Stimulated activated CD8-positive, alpha-beta memory T cell treated with anti-CD3 and anti-CD28 coated beads, Interleukin-12 subunit alpha, Interleukin-12 subunit beta, amount 100 ng/mL, for 1 hour (primary cell): ENCODE measurements at regions not wholly inside any gene's neighbourhood (a gene's known extent, or its start where the extent isn't known, plus 50 kb on each side); places are given as distances from the start of the nearest gene placed in this dataset.
"Not testable (repeated sequence)": the region's sequence is repeated elsewhere in the genome, so short reads cannot be mapped to it uniquely, and the experiment has no call there.

ENCODE experiments used
- DNase-seq: peaks from one replicate; pipeline ENCODE4 v3.0.0-alpha.2; 2020; ENCODE audit warnings: low read depth

DNA sequence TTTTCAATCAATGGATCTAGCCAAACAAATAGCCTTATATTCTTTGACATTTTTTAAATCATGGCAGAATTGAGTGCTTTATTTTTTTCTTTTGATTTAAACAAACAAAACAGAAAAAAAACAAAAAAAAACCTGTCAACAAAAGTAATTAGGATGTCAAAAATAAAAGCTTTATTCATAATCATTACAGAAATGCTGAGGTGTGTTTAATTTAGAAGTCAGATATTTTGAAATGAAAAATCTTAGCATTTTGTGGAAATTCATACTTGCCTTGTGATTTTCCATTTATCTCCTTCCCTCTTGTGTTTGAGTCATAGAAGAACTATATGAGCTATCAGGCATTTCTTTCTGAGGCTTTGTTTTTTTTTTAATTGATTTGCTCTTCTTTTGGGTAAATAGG is 387.0 kb upstream of the STXBP6 start:
- DNase-seq: no peak

DNA sequence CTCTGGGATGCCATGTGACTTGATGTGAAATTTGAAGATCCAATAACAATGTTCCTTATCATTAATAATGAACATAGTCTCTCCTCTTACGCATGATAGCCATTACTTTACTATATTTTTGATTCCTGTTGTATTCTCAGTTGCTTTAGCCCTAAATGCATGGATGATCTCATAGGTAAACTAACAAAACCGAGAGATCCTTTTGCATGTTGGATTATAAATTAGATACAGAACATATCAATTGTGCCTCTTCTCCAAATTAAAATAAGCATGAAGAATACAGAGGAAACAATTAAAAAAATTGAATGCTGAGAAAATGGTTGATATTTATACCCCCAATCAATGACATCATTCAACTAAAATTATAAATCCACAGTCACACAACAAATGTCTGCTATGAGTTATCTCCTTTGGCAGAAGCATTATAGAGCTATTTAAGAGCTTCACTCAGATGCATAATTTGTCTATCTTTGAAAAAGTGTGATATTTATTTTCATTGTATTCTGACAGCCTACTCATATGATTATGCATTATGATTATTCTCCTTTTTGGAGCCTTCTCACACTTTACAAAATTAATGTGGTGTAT is 386.4 kb upstream of the STXBP6 start:
- no peak for DNase-seq

DNA sequence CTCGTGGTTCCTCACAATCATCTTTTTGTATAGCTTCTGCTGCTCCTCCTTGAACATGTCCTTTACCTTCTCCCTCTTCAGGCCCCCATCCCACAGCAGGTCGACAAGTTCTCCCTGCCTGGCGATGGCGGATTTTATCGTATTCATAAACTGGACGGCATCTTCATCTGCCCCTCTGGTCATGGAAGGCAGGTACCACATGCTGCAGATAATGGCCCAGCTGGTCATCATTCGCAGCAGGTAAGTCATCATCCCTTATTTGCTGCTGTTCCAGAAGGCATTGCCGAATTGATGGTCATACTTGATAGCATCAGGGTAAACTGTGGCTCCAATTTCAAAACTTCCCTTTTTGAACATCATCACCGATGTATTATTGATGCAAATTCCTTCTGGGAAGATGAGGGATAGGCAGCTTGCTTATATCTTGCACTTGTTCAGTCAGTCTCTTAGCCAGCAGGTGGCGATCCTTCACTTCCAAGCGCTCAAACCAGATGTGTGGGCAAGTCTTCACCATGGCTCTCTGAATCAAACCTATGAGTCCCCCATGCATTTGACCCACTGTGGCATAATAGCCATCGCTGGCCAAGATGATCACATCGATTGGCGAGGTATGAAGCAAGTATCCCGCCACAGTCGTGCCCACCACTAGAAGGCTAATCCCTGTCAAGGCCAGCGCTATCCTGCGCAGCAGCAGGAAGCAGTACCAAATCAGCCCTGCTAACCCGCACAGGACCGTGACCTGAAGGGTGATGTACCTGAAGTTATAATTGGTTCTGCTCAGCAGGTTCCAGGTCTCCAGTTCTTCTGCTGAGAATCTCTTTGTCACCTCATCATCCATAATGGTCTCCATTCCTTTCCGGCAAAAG is 381.5 kb upstream of the STXBP6 start:
- no peak for DNase-seq

DNA sequence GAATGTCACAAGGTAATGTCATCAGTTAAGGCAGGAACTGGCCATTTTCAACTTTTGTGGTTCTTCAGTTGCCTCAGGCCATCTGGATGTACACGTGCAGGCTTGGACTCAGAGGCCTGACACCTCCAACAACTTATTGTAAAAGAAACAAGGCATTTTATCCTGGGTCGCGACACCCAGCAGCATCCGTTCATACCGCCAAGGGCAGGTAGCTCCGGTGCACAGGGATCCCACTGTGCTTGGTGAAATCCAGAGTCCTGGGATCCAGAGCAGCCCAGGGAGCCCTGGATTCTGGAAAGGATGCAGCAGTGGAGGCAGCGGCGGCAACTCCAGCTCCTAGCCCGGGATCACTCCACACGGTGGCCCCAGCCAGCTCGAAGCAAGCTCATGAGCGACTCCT is 380.9 kb upstream of the STXBP6 start:
- no peak for DNase-seq

DNA sequence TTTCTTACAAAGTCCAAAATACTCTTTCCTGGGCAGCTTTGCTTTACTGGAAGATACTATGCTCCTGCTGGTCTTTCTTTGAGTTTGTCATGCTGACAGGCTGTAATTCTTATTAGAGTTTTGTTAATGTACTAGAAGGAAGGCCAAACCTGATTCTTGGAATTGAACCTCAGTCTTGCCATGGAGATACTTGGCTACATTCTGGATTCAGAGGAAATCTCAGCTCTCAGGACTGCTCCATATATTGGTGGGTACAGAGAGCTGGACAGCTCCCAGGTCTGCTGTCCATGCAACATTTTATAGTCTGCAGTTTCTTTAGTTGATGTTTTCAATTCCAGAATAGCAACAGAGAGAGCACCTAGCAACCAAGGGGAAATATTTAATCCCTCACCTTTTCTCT is 363.1 kb upstream of the STXBP6 start:
- DNase-seq: no peak

DNA sequence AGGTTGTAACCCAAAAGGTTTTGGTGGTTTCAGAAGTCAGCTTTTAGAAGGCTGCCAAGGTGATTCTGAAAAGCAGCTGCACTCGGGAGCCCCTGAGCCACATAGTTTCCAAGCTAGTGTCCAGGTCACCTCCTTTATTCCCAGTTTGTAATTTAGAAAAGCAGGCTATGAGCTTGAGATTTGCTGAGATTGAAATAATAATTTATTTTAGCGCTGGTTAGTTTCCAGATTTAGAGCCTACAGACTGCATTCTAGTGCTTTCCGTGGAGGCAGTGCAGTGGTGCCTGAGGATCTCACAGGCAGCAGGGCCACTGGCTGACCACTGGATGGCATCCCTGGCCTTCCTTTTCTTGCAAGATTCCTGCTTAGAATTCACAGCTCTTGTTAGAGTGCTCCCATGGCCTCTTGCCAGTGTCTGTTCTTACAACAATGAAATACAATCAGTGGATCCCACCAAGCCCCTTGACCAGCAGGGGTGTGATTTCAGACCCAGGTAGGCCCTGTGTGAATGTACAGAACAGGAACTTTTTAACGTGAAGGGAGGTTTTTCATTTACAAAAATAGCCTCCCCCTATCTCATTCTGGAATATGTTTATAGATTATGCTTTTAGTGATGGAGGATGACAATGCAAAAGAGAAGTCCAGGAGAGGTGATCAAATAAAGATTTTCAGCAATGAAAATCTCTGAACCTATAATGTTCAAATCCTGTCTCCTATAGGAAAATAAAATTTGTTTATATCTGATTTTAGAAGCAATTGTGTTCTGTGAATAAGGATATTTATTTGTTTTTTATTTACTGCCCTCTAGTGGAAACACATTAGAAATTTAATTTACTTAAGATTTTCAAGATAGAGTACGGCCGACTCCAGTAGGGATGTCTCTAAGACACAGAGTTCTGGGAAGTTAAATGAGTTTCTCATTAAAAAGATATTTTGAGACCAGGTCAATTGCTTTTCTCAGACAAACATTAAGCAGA is 362.1 kb upstream of the STXBP6 start:
- DNase-seq: no peak

DNA sequence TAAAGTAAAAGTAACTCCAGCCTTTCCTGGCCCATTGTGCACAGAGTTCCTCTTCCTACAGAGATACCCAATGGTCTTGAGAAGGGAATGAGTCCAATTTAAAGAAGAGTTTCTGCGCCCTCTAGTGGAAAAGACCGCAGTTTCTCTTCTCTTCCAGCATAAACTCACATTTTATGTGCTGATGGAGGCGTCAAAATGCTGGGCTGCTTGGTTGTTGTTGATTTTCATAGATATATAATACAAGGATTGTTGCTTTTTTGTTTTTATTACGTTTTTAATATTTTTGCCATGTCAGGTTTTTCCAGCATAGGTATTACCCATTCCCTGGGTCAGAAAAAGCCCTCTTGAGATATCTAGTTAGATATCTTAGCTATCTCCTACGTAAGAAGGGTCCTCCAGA is 356.9 kb upstream of the STXBP6 start:
- no peak for DNase-seq

DNA sequence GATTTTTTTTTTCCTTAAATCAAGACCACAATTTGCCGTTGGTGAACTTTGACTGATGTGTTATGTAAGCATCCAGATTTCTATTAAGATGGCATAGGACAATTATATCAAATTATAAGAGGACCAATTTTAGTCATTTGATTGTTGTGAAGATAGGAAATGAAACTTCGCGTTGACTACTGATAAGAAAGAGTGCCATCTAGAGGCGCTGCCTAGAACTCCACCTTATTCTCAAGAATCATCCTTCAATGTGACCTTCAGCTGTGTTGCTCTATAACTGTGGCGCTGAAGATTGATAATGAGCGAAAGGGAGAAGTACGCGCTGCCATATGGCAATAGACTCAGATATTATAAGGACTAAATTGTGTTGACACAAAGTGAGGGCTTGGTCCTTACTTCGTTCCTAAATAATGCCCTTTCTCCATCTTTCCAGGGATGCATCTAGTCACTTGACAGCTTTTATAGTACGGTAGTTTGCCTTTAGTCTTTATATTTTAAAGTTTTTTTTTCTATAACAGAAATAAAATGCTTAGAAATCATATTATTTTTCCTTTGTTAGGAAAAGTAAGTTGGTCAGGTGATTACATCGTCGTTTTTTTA is 350.8 kb upstream of the STXBP6 start:
- no peak for DNase-seq

DNA sequence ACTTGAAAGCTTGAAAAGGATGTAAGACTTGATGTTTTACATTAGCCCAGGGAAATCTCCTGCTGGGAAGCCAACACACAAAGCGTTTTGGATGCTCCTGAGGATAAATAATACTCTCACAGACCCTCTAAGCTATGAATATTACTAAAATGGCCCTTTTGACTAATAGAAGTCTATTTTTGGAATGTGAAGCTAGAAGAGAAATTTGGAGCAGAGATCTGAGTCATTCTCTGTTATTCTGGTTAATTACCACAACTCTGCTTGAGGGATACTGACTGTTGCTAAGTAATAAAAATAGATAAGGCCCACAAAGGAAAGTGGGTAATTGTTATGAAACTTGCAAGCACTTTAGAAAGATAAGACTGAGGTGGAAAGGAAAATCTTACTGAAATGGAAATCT is 346.2 kb upstream of the STXBP6 start:
- no peak for DNase-seq

DNA sequence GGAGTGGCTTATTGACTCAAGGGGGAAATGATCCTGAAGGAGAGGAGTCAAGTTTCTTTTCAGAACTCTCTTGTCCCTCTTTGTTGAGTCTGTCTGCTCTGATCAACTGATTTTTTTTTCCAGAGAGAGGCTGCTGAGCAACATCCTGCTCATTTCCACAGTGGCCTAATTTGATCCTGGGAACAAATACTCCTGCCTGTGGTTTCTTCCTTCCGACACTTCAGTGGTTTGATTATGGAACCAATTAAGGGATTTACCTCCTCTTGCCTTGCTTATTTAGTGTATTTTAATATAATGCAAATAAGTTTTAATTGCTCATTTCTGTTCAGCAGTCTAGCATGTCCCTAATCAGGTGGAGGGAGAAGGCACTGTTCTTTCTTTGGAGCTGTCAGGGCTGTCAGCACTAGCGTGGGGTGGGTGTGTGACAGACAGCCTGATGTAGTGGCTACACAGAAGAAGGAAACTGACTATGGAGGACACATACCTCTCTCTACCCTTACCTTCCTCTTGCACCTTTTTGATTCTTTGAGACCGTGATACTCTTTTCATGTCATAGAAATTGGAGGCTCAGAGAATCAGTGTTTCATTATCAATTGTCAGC is 344.9 kb upstream of the STXBP6 start:
- DNase-seq: no peak

DNA sequence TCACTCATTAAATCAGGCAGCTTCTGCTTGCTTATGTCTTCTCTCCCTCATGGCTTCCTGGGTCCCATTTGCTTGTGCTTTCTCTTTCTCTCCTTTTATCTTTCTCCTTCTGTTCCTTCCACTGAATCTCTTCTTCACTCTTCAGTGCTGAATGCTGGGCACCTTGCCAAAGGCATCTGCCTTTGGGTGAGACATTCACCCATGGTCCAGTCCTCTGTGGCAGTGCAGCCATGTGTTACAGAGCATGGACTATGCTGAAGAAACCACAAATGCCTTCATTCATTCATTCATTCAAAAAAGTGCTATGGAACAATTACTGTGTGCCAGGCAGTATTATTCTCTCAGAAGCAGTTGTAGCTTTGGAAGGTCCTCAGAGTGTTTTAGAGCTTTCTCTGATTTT is 344.4 kb upstream of the STXBP6 start:
- no peak for DNase-seq

DNA sequence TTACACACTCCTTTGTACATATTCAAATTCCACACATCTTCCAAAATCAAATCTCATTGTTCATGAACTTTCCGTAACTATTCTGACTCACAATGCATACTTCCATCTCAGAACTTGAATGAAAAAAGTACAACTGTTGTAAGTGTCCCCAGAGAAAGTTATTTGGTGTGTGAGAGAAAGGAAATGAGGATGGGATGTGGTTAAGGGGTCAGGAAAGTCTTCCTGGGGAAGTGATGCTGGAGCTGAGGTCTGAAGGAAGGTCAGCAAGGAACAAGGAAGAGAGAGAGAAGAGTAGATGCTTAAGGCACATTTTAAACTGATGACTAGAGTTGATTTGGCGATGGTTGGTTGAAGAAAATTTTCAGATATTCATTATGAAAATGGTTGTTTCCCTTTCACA is 340.0 kb upstream of the STXBP6 start:
- no peak for DNase-seq

DNA sequence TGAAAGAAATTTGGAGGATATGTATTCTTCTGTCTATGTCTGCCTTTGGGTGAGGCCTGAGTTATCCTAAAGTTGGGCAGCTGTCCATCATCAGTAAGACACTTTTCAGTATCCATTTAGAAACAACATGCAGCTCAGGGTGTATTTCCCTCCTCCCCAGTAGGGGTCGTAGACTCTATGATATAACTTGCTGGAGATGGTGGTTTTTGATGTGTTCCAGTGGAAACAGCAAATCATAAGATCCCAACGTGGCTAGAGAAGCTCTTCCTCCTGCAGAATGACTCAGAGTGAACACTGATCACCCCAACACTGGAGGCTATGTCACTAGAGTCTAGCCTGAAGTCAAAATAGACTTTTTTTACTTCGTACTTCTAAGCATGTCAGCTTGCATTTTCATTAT is 331.6 kb upstream of the STXBP6 start:
- DNase-seq: no peak

DNA sequence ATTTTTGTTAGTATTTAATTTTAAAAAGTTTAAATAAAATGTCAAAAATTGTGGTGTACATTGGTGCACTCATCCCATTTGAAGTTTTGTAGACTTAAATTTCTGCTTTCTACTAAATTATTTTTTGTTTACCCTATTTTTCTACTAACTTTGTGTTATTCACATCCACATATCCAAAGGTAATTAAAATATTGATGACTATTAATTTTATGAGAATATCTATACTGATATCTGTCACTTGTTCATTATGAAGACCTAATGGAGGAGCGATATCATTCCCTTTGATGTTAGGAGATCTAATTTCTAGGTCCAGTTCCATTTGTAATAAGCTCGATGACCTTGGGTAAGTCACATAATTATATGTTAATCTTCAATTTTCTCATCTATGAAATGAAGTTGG is 325.7 kb upstream of the STXBP6 start:
- no peak for DNase-seq

DNA sequence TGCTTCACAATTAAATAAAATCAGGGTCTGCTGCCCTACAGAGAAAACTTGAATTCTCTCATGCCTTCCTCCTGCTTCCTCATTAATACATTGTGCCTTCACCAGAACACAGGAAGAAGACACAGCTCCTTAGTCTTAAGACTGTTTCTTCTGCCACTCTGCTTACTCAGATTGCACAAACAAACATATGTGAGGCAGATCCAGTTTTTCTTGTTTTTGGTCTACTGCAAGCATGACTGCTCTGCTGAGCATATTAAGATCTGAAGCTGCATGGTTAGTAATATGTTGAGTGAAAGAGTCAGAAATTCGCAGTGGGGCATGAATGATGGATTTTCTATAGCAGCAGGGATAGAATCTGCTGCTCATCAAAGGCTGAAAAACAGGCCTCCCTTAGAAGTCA is 321.1 kb upstream of the STXBP6 start:
- no peak for DNase-seq

DNA sequence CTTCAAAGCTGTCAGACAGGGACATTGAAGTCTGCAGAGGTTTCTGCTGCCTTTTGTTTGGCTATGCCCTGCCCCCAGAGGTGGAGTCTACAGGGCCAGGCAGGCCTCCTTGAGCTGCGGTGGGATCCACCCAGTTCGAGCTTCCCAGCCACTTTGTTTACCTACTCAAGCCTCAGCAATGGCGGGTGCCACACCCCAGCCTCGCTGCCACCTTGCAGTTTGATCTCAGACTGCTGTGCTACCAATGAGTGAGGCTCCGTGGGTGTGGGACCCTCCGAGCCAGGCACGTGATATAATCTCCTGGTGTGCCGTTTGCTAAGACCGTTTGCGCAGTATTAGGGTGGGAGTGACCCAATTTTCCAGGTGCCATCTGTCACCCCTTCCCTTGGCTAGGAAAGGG is 320.1 kb upstream of the STXBP6 start:
- DNase-seq: not testable (repeated sequence)

DNA sequence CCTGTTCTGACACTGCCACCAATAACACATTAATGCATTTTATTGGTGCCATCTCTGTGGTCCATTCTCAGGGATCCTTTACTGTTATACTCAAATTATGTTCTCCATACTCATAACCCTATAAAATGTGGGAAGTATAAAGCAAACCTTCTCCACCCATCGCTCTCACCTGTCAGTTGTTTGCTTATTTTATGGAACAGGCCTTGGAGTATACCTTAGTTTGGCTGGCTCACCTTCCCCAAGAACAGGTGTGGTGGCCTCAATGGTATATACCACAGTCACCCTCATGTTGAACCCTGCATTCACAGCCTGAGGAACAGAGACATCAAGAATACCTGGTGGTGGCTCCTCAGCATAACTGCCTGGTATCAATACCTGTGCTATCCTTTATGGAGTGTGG is 308.4 kb upstream of the STXBP6 start:
- DNase-seq: no peak

DNA sequence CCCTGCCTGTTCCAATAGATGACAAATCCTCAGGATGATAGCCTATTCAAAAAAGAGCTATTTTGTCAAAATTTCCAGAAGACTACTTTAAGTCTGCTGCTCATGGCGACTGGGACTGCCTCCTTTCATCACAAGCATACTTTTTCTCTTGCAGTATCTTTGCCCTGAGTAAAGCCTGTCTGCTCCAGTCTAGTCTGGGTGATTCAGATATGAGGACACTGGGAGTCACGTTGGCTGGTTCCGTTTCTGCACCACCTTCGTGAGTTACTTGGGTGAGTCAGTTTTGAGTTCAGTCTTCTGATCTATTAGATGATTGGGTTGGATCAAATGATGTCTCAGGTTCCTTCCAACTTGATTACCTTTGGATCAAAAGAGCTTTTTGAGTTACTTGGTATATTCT is 301.3 kb upstream of the STXBP6 start:
- DNase-seq: no peak

DNA sequence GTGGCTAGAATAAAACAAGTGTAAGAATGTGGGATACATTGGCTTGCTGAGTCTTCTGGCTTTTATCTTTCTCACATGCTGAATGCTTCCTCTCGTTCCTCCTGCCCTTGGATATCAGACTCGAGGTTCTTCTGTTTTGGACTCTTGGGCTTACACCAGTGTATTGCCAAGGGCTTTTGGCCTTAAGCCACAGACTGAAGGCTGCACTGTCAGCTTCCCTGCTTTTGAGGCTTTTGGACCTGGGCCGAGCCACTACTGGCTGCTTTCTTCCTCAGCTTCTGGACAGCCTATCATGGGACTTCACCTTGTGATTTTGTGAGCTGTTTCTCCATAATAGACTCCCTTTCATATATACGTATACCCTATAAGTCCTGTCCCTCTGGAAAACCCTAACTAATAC is 300.9 kb upstream of the STXBP6 start:
- no peak for DNase-seq

DNA sequence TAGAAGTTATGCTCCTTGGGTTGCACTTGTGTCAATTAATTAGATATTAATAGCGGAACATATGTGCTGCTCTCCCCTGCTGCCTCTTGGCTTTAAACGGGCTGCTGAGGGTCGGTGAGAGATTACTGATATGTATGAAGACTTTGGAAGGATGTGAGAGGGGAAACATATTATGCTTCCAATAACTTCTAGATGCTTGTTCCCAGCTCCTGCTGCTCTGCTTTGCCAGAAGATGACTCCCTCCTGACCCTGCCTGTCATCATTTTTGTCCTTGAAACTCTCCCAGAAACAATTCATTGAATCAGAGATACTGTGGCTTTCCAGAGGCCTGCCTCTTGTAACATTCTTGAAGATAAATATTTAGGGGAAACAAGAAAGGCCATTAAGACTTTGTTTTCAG is 300.1 kb upstream of the STXBP6 start:
- no peak for DNase-seq

DNA sequence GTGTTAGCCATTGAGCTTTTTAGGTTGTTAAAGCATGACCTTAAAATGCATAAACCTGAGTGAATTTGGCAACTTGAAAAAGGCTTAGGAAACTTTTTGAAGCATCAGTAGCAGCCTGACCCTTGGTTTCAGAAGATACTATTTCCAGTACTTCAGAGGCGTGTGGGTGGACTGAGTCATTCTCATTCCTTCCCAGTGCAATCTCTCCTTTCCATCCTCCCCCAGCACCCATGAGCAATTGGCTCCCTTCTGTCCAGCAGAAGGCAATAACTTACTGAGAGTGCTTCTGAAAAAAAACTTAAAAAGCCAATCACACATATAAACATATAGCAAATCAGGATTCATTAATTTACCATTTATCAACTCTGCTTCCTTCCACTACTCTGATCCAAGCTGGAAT is 299.3 kb upstream of the STXBP6 start:
- DNase-seq: no peak

DNA sequence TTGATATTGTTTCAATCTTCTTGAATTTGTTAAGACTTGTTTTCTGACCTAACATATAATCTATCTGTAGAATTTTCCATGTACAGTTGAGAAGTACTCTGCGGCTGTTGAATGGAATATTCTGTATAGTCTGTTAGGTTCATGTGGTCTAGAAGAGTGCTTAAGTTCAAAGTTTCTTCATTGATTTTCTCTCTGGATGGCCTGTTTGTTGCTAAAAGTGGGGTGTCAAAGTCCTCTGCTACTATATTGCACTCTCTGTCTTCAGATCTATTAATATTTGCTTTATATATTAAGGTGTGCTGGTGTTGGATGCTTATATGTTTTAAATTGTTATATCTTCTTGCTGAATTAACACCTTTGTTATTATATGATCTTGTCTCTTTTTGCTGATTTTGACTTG is 290.9 kb upstream of the STXBP6 start:
- DNase-seq: no peak
